SK-N-SH treated with all-trans-retinoic acid at 6 μM for 48 hours (cell line): ENCODE measurements at regions not wholly inside any gene's neighbourhood (a gene's known extent, or its start where the extent isn't known, plus 50 kb on each side); places are given as distances from the start of the nearest gene placed in this dataset.

Experiments
- ATAC-seq: fragments of 200-7000 bp; cut with Tn5 transposase; 3 replicates; pipeline ENCODE4 v1.9.1; 2020; ENCODE audit warnings: mild to moderate bottlenecking, moderate library complexity
- ARNTL ChIP-seq: fragments of 450-650 bp; formaldehyde crosslinking; IDR thresholded peaks from 2 replicates; pipeline ENCODE4 v1.5.0; 2020; ENCODE audit warnings: low read depth, mild to moderate bottlenecking, moderate library complexity, borderline replicate concordance
- BACH2 ChIP-seq: fragments of 250-450 bp; sonication (Bioruptor Pico); IDR thresholded peaks from 2 replicates; pipeline ENCODE4 v1.9.0; 2021; ENCODE audit warnings: mild to moderate bottlenecking, borderline replicate concordance
- CSDC2 ChIP-seq: fragments of 250-450 bp; sonication (Bioruptor Pico); IDR thresholded peaks from 2 replicates; pipeline ENCODE4 v1.5.0; 2020; ENCODE audit warnings: mild to moderate bottlenecking, moderate library complexity
- GLIS3 ChIP-seq: fragments of 250-450 bp; sonication (Bioruptor Pico); IDR thresholded peaks from 2 replicates; pipeline ENCODE4 v1.5.0; 2020; ENCODE audit warnings: mild to moderate bottlenecking, moderate library complexity
- ISL1 ChIP-seq: fragments of 250-450 bp; sonication (Bioruptor Pico); IDR thresholded peaks from 2 replicates; pipeline ENCODE4 v2.1.2; 2022; ENCODE audit warnings: mild to moderate bottlenecking, moderate library complexity
- OSR1 ChIP-seq: fragments of 250-450 bp; sonication (Bioruptor Pico); IDR thresholded peaks from 2 replicates; pipeline ENCODE4 v1.8.0; 2022; ENCODE audit warnings: moderate library complexity, mild to moderate bottlenecking, inconsistent platforms
- PPARA ChIP-seq: fragments of 250-450 bp; sonication (Bioruptor Pico); IDR thresholded peaks from 2 replicates; pipeline ENCODE4 v1.5.0; 2020; ENCODE audit warnings: mild to moderate bottlenecking, borderline replicate concordance
- SNAI2 ChIP-seq: fragments of 250-450 bp; sonication (Bioruptor Pico); IDR thresholded peaks from 2 replicates; pipeline ENCODE4 v1.5.0; 2020; ENCODE audit warnings: mild to moderate bottlenecking, moderate library complexity
- TCF4 ChIP-seq: fragments of 250-450 bp; sonication (Bioruptor Pico); IDR thresholded peaks from 2 replicates; pipeline ENCODE4 v1.8.0; 2021; ENCODE audit warnings: mild to moderate bottlenecking, moderate library complexity, borderline replicate concordance
- ZFP3 ChIP-seq: fragments of 250-450 bp; sonication (Bioruptor Pico); IDR thresholded peaks from 2 replicates; pipeline ENCODE4 v1.5.0; 2020; ENCODE audit warnings: mild to moderate bottlenecking, moderate library complexity
- ZFP30 ChIP-seq: fragments of 450-650 bp; formaldehyde crosslinking; IDR thresholded peaks from 2 replicates; pipeline ENCODE4 v1.5.0; 2022; ENCODE audit warnings: mild to moderate bottlenecking, moderate library complexity
- ZNF70 ChIP-seq: fragments of 450-650 bp; formaldehyde crosslinking; IDR thresholded peaks from 2 replicates; pipeline ENCODE4 v1.5.0; 2020; ENCODE audit warnings: mild to moderate bottlenecking, moderate library complexity
- ZNF8 ChIP-seq: fragments of 450-650 bp; formaldehyde crosslinking; IDR thresholded peaks from 2 replicates; pipeline ENCODE4 v1.5.0; 2020; ENCODE audit warnings: mild to moderate bottlenecking, moderate library complexity
- TF ChIP-seq, protein P1 (sequence below): fragments of 250-450 bp; sonication (Bioruptor Pico); IDR thresholded peaks from 2 replicates; pipeline ENCODE4 v1.8.0; 2020; ENCODE audit warnings: mild to moderate bottlenecking, moderate library complexity, borderline replicate concordance
- TF ChIP-seq, protein P2 (sequence below): fragments of 250-450 bp; sonication (Bioruptor Pico); IDR thresholded peaks from 2 replicates; pipeline ENCODE4 v1.5.0; 2020; ENCODE audit warnings: mild to moderate bottlenecking, moderate library complexity
- TF ChIP-seq, protein P3 (sequence below): fragments of 250-450 bp; sonication (Bioruptor Pico); IDR thresholded peaks from 2 replicates; pipeline ENCODE4 v1.8.0; 2021; ENCODE audit warnings: low read depth, mild to moderate bottlenecking, moderate library complexity, borderline replicate concordance
- TF ChIP-seq, protein P4 (sequence below): fragments of 250-450 bp; sonication (Bioruptor Pico); IDR thresholded peaks from 2 replicates; pipeline ENCODE4 v1.5.1; 2020; ENCODE audit warnings: low read depth, mild to moderate bottlenecking, moderate library complexity

DNA sequence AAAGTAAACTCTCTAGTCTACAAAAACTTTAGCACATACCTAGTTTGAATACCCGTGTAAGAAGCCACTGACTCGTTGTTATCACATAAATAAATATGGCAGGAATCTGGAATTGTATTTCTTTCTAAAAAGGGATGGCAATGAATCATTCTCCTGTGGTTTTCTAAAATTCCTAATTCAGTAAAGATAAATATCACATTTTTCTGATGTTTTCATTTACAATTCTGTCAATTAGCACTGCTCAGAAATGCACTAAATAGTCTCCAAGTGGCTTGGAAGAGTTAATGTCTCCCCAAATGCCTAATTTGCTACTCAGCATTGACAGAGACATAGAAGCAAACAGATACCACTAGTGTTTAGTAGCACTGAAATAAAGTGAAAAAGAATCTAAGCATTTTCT, 547.7 kb upstream of the SLITRK1 start:
- no peak for TF ChIP-seq GLIS3 (CRISPR knock-in tag)
- no peak for TF ChIP-seq CSDC2 (CRISPR knock-in tag)
- TF ChIP-seq ZFP3 (CRISPR knock-in tag): no peak
- TF ChIP-seq ISL1 (CRISPR knock-in tag): no peak
- TF ChIP-seq ARNTL (CRISPR knock-in tag): no peak
- TF ChIP-seq OSR1: no peak
- TF ChIP-seq ZFP30 (CRISPR knock-in tag): no peak
- TF ChIP-seq ZNF70 (CRISPR knock-in tag): no peak
- no peak for TF ChIP-seq SNAI2 (CRISPR knock-in tag)
- TF ChIP-seq PPARA (CRISPR knock-in tag): no peak
- TF ChIP-seq, protein P1, sequence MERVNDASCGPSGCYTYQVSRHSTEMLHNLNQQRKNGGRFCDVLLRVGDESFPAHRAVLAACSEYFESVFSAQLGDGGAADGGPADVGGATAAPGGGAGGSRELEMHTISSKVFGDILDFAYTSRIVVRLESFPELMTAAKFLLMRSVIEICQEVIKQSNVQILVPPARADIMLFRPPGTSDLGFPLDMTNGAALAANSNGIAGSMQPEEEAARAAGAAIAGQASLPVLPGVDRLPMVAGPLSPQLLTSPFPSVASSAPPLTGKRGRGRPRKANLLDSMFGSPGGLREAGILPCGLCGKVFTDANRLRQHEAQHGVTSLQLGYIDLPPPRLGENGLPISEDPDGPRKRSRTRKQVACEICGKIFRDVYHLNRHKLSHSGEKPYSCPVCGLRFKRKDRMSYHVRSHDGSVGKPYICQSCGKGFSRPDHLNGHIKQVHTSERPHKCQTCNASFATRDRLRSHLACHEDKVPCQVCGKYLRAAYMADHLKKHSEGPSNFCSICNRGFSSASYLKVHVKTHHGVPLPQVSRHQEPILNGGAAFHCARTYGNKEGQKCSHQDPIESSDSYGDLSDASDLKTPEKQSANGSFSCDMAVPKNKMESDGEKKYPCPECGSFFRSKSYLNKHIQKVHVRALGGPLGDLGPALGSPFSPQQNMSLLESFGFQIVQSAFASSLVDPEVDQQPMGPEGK (CRISPR knock-in tag): no peak
- TF ChIP-seq, protein P2, sequence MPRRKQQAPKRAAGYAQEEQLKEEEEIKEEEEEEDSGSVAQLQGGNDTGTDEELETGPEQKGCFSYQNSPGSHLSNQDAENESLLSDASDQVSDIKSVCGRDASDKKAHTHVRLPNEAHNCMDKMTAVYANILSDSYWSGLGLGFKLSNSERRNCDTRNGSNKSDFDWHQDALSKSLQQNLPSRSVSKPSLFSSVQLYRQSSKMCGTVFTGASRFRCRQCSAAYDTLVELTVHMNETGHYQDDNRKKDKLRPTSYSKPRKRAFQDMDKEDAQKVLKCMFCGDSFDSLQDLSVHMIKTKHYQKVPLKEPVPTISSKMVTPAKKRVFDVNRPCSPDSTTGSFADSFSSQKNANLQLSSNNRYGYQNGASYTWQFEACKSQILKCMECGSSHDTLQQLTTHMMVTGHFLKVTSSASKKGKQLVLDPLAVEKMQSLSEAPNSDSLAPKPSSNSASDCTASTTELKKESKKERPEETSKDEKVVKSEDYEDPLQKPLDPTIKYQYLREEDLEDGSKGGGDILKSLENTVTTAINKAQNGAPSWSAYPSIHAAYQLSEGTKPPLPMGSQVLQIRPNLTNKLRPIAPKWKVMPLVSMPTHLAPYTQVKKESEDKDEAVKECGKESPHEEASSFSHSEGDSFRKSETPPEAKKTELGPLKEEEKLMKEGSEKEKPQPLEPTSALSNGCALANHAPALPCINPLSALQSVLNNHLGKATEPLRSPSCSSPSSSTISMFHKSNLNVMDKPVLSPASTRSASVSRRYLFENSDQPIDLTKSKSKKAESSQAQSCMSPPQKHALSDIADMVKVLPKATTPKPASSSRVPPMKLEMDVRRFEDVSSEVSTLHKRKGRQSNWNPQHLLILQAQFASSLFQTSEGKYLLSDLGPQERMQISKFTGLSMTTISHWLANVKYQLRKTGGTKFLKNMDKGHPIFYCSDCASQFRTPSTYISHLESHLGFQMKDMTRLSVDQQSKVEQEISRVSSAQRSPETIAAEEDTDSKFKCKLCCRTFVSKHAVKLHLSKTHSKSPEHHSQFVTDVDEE: no peak
- TF ChIP-seq ZNF8: no peak
- TF ChIP-seq, protein P3, sequence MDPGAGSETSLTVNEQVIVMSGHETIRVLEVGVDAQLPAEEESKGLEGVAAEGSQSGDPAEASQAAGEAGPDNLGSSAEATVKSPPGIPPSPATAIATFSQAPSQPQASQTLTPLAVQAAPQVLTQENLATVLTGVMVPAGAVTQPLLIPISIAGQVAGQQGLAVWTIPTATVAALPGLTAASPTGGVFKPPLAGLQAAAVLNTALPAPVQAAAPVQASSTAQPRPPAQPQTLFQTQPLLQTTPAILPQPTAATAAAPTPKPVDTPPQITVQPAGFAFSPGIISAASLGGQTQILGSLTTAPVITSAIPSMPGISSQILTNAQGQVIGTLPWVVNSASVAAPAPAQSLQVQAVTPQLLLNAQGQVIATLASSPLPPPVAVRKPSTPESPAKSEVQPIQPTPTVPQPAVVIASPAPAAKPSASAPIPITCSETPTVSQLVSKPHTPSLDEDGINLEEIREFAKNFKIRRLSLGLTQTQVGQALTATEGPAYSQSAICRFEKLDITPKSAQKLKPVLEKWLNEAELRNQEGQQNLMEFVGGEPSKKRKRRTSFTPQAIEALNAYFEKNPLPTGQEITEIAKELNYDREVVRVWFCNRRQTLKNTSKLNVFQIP (CRISPR knock-in tag): no peak
- no peak for TF ChIP-seq TCF4 (CRISPR knock-in tag)
- peak; percentile 77 for ATAC-seq

DNA sequence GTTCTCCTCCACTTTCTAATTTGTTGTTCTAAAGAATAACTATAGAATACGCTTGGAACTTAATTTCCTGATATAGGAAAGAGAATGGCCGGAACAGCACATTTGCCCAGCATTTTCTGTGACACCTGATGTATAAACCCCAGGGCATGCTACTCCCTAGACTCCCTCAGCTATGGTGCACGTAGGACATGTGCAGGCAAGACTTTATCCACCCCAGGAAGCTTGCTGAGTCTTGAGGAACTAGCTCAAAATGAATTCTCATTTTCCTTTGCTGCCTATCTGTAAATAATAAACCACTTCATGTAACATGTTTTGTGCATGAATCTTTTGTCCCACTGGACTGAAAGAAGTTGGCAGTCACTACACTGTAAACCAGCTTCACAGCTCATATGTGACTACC, 535.8 kb upstream of the SLITRK1 start:
- no peak for ATAC-seq
- TF ChIP-seq, protein P1 (CRISPR knock-in tag): no peak
- TF ChIP-seq, protein P4, sequence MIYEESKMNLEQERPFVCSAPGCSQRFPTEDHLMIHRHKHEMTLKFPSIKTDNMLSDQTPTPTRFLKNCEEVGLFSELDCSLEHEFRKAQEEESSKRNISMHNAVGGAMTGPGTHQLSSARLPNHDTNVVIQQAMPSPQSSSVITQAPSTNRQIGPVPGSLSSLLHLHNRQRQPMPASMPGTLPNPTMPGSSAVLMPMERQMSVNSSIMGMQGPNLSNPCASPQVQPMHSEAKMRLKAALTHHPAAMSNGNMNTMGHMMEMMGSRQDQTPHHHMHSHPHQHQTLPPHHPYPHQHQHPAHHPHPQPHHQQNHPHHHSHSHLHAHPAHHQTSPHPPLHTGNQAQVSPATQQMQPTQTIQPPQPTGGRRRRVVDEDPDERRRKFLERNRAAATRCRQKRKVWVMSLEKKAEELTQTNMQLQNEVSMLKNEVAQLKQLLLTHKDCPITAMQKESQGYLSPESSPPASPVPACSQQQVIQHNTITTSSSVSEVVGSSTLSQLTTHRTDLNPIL (CRISPR knock-in tag): no peak
- TF ChIP-seq CSDC2 (CRISPR knock-in tag) (no peak), ZNF70 (CRISPR knock-in tag) (no peak), ZFP30 (CRISPR knock-in tag) (no peak), ZFP3 (CRISPR knock-in tag) (no peak), SNAI2 (CRISPR knock-in tag) (no peak), BACH2 (CRISPR knock-in tag) (no peak)
- TF ChIP-seq, protein P2: no peak
